HCT116 (cell line): ENCODE measurements at regions not wholly inside any gene's neighbourhood (a gene's known extent, or its start where the extent isn't known, plus 50 kb on each side); places are given as distances from the start of the nearest gene placed in this dataset.

ENCODE experiments used
- ATAC-seq: fragments of 200-7000 bp; cut with Tn5 transposase; 2 replicates; pipeline ENCODE4 v1.9.1; 2020; ENCODE audit warnings: mild to moderate bottlenecking, moderate library complexity
- BruUV-seq: library from RNA; stranded (reverse); fragments of 400-500 nt; replicated peaks from 2 replicates; lab custom pipeline; 2021; lab: Mats Ljungman, UMichigan
- CTCF ChIA-PET: fragments of 300-600 bp; sonication (Branson Sonifier 250); formaldehyde crosslinking; loops from one replicate; lab custom pipeline; 2021; ENCODE audit warnings: antibody characterized with exemption; lab: Charles Lee
- POLR2A ChIA-PET: fragments of 300-600, 350-600 bp; sonication (Branson Sonifier 250); formaldehyde crosslinking; loops from one replicate; lab custom pipeline; 2021; ENCODE audit warnings: antibody characterized with exemption; lab: Charles Lee
- RAD21 ChIA-PET, 2 experiments: fragments of 300-600 bp; sonication (Branson Sonifier 250); formaldehyde crosslinking; loops; one replicate each; lab custom pipeline; 2023; ENCODE audit warnings: low total read pairs in 2 of 2; ENCODE audit not compliant: uncharacterized antibody in 2 of 2, unreplicated experiment in 2 of 2, low non-redundant PET in 1 of 2; lab: Charles Lee
- DNase-seq: peaks from one replicate; pipeline ENCODE4 v3.0.0-alpha.2; 2010; ENCODE audit warnings: low read depth, low spot score
- H2AFZ ChIP-seq: fragments of 200-600 bp; shearing (Covaris generic), sonication (generic); 2 replicates; pipeline ENCODE4 v1.6.1; 2017; ENCODE audit warnings: low read depth, mixed run types, mixed read lengths, antibody characterized with exemption, low read length; ENCODE audit not compliant: poor library complexity, severe bottlenecking
- H3K27ac ChIP-seq: 2 replicates; pipeline ENCODE4 v1.5.1; 2012; ENCODE audit warnings: low read depth, low read length
- H3K27me3 ChIP-seq: fragments of 200-600 bp; sonication (generic); 2 replicates; pipeline ENCODE4 v1.6.1; 2016; ENCODE audit warnings: mixed run types, low read length, mixed read lengths; ENCODE audit not compliant: insufficient read depth
- H3K36me3 ChIP-seq, 2 experiments: fragments of 200-500 bp in 1 of 2; fragments of 200-600 bp in 1 of 2; sonication (Bioruptor generic) in 1 of 2; sonication (generic) in 1 of 2; 2 replicates each; pipeline versions ENCODE4 v1.5.1 to v1.6.1; 2014 to 2016; ENCODE audit warnings: low read length in 2 of 2, inconsistent platforms in 1 of 2, mixed read lengths in 1 of 2, mixed run types in 1 of 2; ENCODE audit not compliant: insufficient read depth in 2 of 2, control insufficient read depth in 1 of 2
- H3K4me1 ChIP-seq, 2 experiments: fragments of 200-600 bp in 1 of 2; sonication (generic) in 1 of 2; 2 replicates each; pipeline versions ENCODE4 v1.5.1 to v1.6.1; 2012 to 2017; ENCODE audit warnings: low read length in 2 of 2, inconsistent platforms in 1 of 2, mild to moderate bottlenecking in 1 of 2, mixed read lengths in 1 of 2, mixed run types in 1 of 2, moderate library complexity in 1 of 2; ENCODE audit not compliant: insufficient read depth in 2 of 2, control insufficient read depth in 1 of 2
- H3K4me2 ChIP-seq: fragments of 200-600 bp; sonication (generic); 2 replicates; pipeline ENCODE4 v1.6.1; 2017; ENCODE audit warnings: mixed run types, low read length, mixed read lengths
- H3K4me3 ChIP-seq, 2 experiments: fragments of 200-600 bp in 1 of 2; sonication (generic) in 1 of 2; replicated peaks in 1 of 2; 2 replicates each; pipeline ENCODE4 v1.5.1; 2011 to 2016; ENCODE audit warnings: low read length in 2 of 2, control low read depth in 1 of 2, low read depth in 1 of 2, mild to moderate bottlenecking in 1 of 2, mixed read lengths in 1 of 2, mixed run types in 1 of 2
- H3K79me2 ChIP-seq: fragments of 200-600 bp; sonication (generic); 2 replicates; pipeline ENCODE4 v1.6.1; 2017; ENCODE audit warnings: mild to moderate bottlenecking, mixed run types, low read length, moderate library complexity, mixed read lengths; ENCODE audit not compliant: insufficient read depth
- H3K9ac ChIP-seq: fragments of 200-600 bp; sonication (generic); 2 replicates; pipeline ENCODE4 v1.6.1; 2016; ENCODE audit warnings: low read length, mixed read lengths
- H3K9me2 ChIP-seq: fragments of 200-600 bp; sonication (generic), shearing (Covaris generic); 2 replicates; pipeline ENCODE4 v1.6.1; 2017; ENCODE audit warnings: mixed run types, mild to moderate bottlenecking, moderate library complexity; ENCODE audit not compliant: insufficient read depth
- H3K9me3 ChIP-seq, 2 experiments: fragments of 200-500 bp in 1 of 2; fragments of 200-600 bp in 1 of 2; sonication (Bioruptor generic) in 1 of 2; sonication (generic) in 1 of 2; 2 replicates each; pipeline ENCODE4 v1.6.1; 2014 to 2017; ENCODE audit warnings: low read length in 2 of 2, mixed read lengths in 2 of 2, inconsistent platforms in 1 of 2, low read depth in 1 of 2, mild to moderate bottlenecking in 1 of 2, mixed run types in 1 of 2, moderate library complexity in 1 of 2; ENCODE audit not compliant: control insufficient read depth in 1 of 2, insufficient read depth in 1 of 2
- H4K20me1 ChIP-seq: fragments of 200-600 bp; sonication (generic), shearing (Covaris generic); 2 replicates; pipeline ENCODE4 v1.6.1; 2017; ENCODE audit warnings: mixed run types, mild to moderate bottlenecking, moderate library complexity; ENCODE audit not compliant: insufficient read depth
- CBX3 ChIP-seq: IDR thresholded peaks from 2 replicates; pipeline ENCODE4 v1.6.1; 2012; ENCODE audit warnings: low read depth
- CEBPB ChIP-seq: IDR thresholded peaks from 2 replicates; pipeline ENCODE4 v1.6.1; 2012; ENCODE audit warnings: low read depth
- EGR1 ChIP-seq: IDR thresholded peaks from 2 replicates; pipeline ENCODE4 v1.6.1; 2012; ENCODE audit warnings: low read depth
- EZH2 ChIP-seq: fragments of 200-600 bp; sonication (generic); IDR thresholded peaks from 2 replicates; pipeline ENCODE4 v1.6.1; 2017; ENCODE audit warnings: antibody characterized with exemption, mixed run types
- EZH2phosphoT487 ChIP-seq: fragments of 200-600 bp; IDR thresholded peaks from 2 replicates; pipeline ENCODE4 v1.6.1; 2018; ENCODE audit warnings: antibody characterized with exemption, borderline replicate concordance
- FOSL1 ChIP-seq: IDR thresholded peaks from 2 replicates; pipeline ENCODE4 v1.6.1; 2012; ENCODE audit warnings: low read depth
- JUND ChIP-seq: IDR thresholded peaks from 2 replicates; pipeline ENCODE4 v1.6.1; 2012
- POLR2A ChIP-seq: IDR thresholded peaks from 2 replicates; pipeline ENCODE4 v1.7.0; 2011; ENCODE audit warnings: borderline replicate concordance; ENCODE audit not compliant: insufficient read depth, insufficient read length; ENCODE audit errors: extremely low read depth
- POLR2AphosphoS5 ChIP-seq: IDR thresholded peaks from 2 replicates; pipeline ENCODE4 v1.6.1; 2011; ENCODE audit warnings: mild to moderate bottlenecking, low read depth, low read length, moderate library complexity
- REST ChIP-seq: IDR thresholded peaks from 2 replicates; pipeline ENCODE4 v1.6.1; 2012; ENCODE audit warnings: low read depth
- SIN3A ChIP-seq: IDR thresholded peaks from 2 replicates; pipeline ENCODE4 v1.6.1; 2012; ENCODE audit warnings: low read depth
- ZBTB33 ChIP-seq: IDR thresholded peaks from 2 replicates; pipeline ENCODE4 v1.6.1; 2011; ENCODE audit warnings: mild to moderate bottlenecking, low read length, moderate library complexity; ENCODE audit not compliant: insufficient replicate concordance; ENCODE audit errors: extremely low read depth
- ZFX ChIP-seq: fragments of 450-650 bp; IDR thresholded peaks from 2 replicates; pipeline ENCODE4 v1.6.1; 2017
- ZNF274 ChIP-seq: fragments of 200-500 bp; sonication (Bioruptor generic); IDR thresholded peaks from 2 replicates; pipeline ENCODE4 v1.6.1; 2014; ENCODE audit warnings: mild to moderate bottlenecking, low read depth, low read length, inconsistent platforms
- intact Hi-C: fragments of 100-400 bp; cut with micrococcal nuclease; formaldehyde crosslinking; loops from 2 replicates; pipeline ENCODE4 v1.10.0; 2022
- TF ChIP-seq, protein P1 (sequence below), 3 experiments: fragments of 200-600 bp in 1 of 3; sonication (generic) in 1 of 3; IDR thresholded peaks in 2 of 3; conservative IDR thresholded peaks in 1 of 3; 2 replicates each; pipeline ENCODE4 v1.5.1; 2012 to 2017; ENCODE audit warnings: low read depth in 2 of 3, low read length in 2 of 3, antibody characterized with exemption in 1 of 3, borderline replicate concordance in 1 of 3, control low read depth in 1 of 3, mild to moderate bottlenecking in 1 of 3, mixed read lengths in 1 of 3, mixed run types in 1 of 3, moderate library complexity in 1 of 3; ENCODE audit not compliant: insufficient read depth in 1 of 3

DNA sequence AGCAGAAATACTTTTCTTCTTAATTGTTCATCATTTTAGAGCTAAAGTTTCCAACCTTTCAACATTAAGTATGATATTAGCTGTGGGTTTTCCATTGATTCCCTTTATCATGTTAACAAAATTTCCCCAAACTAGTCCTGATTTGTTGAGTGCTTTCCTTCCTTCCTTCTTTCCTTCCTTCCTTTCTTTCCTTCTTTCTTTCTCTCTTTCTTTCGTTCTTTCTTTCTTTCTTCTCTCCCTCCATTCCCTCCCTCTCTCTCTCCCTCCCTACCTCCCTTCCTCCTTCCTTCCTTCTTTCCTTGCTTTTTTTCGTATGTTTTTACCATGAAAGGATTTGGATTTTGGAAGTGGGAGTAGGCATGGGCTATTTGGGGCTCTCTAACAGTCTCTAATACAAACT, 133.5 kb downstream of the LMNTD1 start:
- no peaks in the 10 kb centered on the region for H3K27me3 ChIP-seq
- no peaks in the 10 kb centered on the region for H3K4me1 ChIP-seq
- H3K9me2 ChIP-seq, result no peaks in the 10 kb centered on the region
- intact Hi-C loops, result no loop called here
- no peaks in the 10 kb centered on the region for H3K79me2 ChIP-seq
- RAD21 ChIA-PET, result no interaction called here
- ATAC-seq, result no peak
- no peaks in the 10 kb centered on the region for H3K36me3 ChIP-seq
- no peak overlapping the region for H3K4me3 ChIP-seq
- CTCF ChIA-PET, result no interaction called here
- no peak overlapping the region for H2AFZ ChIP-seq
- TF ChIP-seq EGR1, result no peak
- TF ChIP-seq, protein P1, sequence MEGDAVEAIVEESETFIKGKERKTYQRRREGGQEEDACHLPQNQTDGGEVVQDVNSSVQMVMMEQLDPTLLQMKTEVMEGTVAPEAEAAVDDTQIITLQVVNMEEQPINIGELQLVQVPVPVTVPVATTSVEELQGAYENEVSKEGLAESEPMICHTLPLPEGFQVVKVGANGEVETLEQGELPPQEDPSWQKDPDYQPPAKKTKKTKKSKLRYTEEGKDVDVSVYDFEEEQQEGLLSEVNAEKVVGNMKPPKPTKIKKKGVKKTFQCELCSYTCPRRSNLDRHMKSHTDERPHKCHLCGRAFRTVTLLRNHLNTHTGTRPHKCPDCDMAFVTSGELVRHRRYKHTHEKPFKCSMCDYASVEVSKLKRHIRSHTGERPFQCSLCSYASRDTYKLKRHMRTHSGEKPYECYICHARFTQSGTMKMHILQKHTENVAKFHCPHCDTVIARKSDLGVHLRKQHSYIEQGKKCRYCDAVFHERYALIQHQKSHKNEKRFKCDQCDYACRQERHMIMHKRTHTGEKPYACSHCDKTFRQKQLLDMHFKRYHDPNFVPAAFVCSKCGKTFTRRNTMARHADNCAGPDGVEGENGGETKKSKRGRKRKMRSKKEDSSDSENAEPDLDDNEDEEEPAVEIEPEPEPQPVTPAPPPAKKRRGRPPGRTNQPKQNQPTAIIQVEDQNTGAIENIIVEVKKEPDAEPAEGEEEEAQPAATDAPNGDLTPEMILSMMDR (IDR thresholded peaks at IDR 0.05 in 2 of 3, conservative IDR thresholded peaks at IDR 0.05 in 1 of 3; ENCODE audit: borderline replicate concordance in 1 of 3, insufficient read depth in 1 of 3, low read depth in 2 of 3, low read length in 2 of 3), result no peak
- no peak for TF ChIP-seq EZH2phosphoT487
- no peak for TF ChIP-seq ZBTB33
- no peak for TF ChIP-seq CBX3
- TF ChIP-seq JUND, result no peak
- TF ChIP-seq POLR2A, result no peak
- no peak for TF ChIP-seq FOSL1
- TF ChIP-seq POLR2AphosphoS5, result no peak
- no peak for TF ChIP-seq SIN3A
- TF ChIP-seq ZFX, result no peak
- no peak for TF ChIP-seq CEBPB
- TF ChIP-seq ZNF274, result no peak
- no peak for TF ChIP-seq REST
- TF ChIP-seq EZH2, result no peak
- no peak for DNase-seq
- H3K9ac ChIP-seq, result no peak overlapping the region
- H3K9me3 ChIP-seq, result no peaks in the 10 kb centered on the region
- POLR2A ChIA-PET, result no interaction called here
- no peak overlapping the region for H3K4me2 ChIP-seq
- no peaks in the 10 kb centered on the region for H4K20me1 ChIP-seq
- H3K27ac ChIP-seq, result no peak overlapping the region
- BruUV-seq, result no TSS peak
